GM18519 (cell line): ENCODE measurements at regions not wholly inside any gene's neighbourhood (a gene's known extent, or its start where the extent isn't known, plus 50 kb on each side); places are given as distances from the start of the nearest gene placed in this dataset.
"Not testable (repeated sequence)": the region's sequence is repeated elsewhere in the genome, so short reads cannot be mapped to it uniquely, and the experiment has no call there.

Source experiments
- ATAC-seq: cut with Tn5 transposase; IDR thresholded peaks from one replicate; pipeline ENCODE4 v1.9.1; 2021; ENCODE audit warnings: mild to moderate bottlenecking, moderate library complexity; ENCODE audit not compliant: unreplicated experiment, low FRiP score

DNA sequence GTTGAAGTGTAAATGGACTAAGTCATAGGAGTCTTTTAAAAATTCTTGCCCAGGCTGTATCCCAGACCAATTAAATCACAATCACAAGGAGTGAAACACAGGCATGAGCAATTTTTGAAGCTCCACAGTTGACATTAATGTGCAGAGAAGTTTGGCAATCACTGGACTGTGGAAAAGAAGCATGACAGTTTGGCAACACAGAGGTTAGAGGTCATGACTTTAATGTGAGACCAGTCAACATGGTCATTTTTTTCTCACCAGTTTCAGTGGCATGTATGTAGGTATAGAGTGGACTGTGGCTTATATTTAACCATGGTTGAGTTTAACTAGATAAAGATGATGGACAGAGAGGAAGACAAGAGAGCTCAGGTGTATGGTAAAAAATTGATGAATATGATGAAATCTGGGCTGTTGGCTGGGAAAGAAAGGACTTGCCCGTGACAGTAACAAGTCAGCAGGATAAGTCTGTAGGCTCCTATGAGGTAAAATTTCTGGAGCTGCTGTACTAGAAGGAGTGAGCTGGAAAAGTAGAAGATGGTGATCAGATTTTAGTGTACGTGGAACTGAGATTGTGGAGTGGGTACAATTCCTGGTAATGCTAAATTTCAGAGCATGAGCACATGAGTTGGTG, 432.2 kb upstream of the GHITM start:
- no peak for ATAC-seq

DNA sequence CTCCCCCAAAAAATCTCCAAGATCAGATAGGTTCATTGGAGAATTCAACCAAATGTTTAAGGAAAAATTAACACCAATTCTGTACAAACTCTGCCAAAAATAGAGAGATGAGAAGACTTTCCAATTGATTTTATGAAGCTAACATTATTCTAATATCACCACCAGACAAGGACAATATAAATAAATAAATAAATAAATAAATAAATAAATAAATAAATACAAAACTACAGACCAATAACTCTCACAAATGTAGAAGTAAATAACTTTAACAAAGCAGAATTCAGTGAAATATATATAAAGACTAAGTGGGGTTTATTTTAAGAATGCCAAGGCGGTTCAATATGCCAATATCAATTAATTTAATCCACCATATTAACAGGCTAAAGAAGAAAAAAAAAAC, 425.9 kb upstream of the GHITM start:
- ATAC-seq = no peak

DNA sequence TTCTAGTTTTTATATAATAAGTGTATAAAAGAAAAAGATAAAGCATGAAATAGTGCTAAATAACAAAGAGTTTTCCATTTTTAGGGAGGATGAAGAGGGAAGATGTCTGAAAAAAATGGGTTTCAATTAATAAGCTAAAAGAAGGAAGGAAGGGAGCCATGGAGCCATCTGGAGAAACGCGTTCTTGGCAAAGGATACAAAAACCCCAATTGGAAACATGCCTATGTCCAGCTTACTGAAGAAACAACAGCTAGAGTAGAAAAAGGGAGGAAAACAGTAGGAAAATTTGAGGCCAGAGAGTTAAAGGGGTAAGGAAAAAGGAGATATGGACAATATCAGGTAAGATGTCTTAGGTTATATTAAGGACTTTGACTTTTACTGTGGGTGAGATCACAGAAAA, 416.2 kb upstream of the GHITM start:
- no peak for ATAC-seq

DNA sequence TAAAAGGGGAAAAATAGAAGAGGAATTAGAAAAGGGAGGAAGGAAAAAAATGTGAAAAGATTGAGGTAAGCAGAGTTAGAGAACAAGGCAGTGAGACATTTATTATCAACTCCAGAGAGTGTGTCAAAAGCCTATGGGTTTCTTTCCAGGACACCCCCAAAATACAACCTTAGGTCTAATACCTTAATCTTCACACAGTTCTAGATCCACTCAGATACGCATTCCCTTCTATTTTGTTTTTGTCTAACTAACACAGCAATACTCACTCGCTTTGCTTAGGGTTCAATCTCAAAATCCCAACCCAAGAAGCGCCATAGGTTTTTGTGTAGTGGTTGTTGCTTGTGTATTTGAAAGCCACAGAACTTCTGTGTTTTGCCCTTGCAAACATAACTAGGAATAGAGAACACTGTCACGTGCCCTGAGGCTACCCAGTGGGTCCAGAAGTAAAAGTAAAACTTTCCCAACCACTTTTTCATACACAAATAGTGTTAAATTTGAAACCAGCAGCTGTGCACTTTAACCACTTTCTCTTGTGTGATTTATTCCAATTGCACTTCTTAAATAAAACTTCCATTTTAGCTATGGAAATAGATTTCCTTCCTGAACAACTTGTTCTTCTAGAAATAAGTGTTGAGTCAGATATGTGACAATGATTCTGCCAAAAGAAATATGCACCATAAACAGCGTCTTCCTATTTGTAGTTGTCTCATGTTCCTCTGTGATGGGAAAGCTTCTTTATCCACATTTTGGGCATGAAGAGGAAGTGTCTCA, 414.7 kb upstream of the GHITM start:
- no peak for ATAC-seq

DNA sequence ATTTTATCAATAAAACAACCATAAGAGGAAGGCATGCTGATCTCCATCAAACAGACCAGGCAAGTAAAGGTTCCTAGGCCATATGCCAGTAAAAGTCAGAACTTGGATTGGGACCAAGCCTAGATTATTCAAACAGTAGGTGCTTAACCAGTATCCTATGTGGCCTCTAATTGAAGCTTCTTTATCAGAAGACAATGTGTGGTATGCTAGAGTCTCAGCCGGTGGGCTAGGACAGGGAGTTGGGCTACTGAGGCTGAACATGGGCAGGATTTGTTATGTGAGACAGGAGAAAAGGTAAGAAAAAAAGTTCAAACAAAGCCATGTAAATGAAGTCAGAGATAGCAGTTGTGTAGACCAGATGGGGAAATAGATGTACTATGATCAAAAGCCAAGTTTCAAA, 413.7 kb upstream of the GHITM start:
- no peak for ATAC-seq

DNA sequence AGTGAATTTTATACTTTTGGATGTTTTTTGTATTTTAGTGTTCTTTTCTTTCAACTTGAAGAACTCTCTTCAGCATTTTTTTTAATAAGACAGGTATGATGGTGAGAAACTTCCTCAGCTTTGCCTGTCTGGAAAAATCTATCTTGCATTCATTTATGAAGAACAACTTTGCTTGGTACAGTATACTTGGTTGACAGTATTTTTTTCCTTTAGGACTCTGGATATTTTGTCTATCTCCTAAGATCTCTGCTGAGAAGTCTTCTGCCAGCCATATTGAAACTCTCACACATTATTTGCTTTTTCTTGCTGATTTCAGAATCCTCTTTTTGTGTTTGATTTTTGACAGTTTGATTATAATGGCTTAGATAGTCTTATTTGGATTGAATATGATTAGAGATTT, 405.0 kb upstream of the GHITM start:
- no peak for ATAC-seq

DNA sequence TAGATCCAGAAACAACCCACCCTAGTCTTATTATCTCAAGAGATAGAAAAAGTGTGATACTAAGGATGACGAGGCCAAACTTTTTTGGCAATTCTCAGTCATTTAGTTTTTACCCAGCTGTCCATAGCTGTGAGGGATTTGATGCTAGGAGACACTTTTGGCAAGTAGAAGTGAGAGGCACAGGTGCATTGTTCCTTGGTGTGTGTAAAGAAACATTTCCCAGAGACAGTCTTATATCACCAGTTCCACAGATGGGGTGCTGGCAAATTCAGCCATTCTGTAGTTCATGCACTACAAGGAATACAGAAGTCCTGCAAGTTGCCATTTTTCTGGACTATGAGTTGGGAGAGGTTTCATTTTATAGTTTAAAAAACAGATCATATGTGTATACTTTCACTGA, 403.3 kb upstream of the GHITM start:
- ATAC-seq = no peak

DNA sequence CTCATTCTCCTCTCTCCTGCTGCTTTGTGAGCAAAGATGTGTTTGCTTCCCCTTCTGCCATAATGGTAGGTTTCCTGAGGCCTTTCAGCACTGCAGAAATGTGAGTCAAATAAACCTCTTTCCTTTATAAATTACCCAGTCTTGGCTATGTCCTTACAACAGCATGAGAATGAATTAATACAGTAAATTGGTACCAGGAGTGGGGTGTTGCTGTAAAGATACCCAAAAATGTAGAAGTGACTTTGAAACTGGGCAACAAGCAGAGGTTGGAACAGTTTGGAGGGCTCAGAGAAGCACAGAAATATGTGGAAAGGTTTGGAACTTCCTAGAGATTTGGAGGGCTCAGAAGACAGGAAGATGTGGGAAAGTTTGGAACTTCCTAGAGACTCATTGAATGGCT, 388.7 kb upstream of the GHITM start:
- no peak for ATAC-seq

DNA sequence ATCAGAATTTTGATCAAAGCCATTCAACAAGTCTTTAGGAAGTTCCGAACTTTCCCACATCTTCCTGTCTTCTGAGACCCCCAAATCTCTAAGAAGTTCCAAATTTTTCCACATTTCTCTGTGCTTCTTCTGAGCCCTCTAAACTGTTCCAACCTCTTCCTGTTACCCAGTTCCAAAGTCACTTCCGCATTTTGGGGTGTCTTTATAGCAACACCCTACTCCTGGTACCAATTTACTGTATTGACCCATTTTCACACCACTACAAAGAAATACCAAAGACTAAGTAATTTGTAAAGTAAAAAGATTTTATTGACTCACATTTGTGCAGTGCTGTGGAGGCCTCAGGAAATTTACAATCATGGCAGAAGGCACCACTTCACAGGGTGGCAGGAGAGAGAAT, 385.8 kb upstream of the GHITM start:
- ATAC-seq = no peak

DNA sequence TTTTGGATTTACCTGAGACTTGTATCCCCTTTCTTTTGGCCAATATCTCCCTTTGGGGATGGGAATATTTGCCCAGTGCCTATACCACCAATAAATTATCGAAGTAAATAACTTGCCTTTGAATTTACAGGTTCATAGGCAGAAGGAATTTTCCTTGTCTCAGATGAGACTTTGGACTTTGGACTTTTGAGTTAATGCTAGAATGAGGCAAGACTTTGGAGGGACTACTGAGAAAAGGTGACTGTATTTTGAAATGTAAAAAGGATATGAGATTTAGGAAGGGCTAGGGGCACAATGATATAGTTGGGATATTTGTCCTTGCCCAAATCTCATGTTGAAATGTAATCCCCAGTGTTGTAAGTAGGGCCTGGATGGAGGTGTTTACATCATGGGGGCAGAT, 384.5 kb upstream of the GHITM start:
- no peak for ATAC-seq

DNA sequence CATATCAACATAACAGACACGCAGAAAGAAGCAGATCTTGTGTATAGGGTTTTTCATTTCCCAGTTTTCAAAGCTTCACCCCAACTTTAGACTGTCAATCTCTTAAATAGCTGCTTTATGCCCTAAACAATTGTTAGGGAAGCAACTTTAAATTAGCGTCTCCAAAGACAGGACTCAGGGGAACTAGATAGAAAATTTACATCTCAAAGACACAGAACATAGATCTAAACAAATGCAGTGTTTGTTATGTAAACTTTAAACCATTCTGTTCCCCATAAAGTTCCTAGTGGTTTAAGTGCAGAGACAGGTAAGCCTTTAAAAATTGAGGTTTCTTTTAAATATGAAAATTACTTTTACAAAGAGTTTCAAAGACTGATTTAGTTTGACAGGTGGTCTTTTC, 379.2 kb upstream of the GHITM start:
- no peak for ATAC-seq

DNA sequence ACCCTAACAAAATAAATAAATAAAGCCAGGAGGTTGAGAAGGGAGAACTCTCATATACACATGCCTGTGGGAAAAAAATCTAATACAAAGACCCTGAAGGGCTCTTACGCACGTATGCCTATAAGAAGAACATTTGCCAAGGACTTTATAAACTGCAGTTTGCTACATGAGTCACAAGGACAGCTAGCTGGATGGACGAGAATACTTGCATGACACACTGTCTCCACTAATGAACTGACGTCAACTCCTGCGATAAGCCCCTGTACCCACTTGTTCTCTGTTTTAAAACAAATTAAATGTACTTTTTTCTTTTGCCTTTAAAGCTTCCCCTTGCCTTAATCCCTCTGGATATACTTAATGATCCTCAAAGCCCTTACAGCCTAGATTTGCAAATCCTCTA, 374.6 kb upstream of the GHITM start:
- ATAC-seq = no peak

DNA sequence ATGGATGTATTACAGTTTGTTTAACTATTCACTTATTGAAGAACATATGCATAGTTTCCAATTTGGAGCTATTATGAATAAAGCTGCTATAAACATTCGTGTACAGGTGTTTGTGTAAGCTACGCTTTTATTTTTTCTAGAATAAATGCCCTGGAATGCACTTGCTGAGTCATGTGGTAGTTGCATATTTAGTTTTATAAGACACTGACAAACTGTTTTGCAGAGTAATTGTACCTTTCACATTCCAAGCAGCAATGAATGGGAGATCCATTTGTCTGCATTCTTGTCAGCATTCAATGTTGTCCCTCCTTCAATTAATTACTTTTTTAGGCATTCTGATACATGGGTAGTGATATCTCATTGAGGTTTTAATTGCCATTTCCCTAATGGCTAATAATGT, 373.6 kb upstream of the GHITM start:
- no peak for ATAC-seq

DNA sequence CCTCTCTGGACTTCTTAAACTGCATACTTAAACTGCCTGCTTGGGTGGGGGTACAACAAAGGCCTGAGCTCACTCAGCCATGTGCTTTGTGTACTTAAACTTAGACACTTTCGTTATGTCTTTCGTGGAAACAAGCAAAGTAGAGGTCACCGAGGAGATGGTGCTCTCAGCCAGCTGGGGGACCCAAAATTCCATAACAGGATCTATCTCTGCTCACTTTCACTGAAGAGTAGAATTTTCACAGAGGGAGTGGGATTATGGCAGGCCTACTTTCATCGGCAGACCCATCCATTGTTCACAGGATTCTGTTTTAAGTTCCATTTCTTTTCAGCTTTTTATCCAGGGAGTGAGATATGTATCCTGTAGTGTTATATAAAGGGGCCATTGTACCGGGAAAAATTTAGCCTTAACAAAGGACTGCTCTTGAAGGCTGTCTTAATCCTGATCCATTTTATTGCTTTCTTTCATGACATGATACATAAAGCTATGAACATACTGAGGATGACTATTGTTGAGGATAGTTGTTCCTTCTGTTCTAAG, 370.0 kb upstream of the GHITM start:
- ATAC-seq = no peak

DNA sequence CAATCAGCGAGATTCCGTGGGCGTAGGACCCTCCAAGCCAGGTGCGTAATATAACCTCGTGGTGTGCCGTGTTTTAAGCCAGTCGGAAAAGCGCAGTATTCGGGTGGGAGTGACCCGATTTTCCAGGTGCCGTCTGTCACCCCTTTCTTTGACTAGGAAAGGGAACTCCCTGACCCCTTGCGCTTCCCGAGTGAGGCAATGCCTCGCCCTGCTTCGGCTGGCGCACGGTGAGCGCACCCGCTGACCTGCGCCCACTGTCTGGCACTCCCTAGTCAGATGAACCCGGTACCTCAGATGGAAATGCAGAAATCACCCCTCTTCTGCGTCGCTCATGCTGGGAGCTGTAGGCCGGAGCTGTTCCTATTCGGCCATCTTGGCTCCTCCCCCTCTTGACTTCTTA, 352.6 kb upstream of the GHITM start:
- ATAC-seq = not testable (repeated sequence)

DNA sequence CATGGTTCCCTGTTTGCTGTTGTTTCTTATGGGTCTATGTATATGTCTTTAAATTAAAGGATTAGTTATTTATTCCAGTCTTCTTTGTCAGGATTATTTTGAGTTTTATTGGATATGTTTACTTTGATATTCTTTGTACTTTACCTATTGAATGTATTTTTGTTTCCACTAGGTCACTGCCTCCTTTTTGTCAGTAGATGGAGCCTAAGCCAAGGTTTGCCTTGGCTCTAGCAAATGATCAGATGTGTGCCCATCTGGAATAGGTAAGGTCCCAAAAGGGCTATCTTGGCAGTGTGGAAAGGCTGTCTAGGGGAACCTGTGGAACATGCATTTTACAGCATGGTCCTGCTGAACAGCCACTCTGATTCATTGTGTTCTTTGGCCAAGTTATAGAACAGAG, 337.3 kb upstream of the GHITM start:
- no peak for ATAC-seq

DNA sequence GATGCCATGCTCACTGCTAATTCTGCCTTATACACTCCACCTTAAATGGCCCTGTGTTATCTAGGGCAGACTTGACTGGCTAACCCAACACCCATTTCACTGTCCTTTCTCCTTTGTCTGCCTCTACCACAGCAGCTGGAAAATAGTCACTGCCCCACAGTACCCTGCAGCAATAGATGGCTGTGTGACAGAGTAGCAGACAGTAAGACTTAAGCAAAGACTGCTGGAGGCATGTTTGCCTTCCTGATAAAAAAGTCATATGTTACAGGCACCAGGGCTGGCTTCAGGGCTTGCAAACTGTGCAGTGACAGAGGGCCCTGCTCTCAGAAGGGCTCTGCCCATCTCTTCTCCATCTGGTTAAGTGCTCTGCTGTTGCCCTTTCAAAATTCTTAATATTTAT, 332.6 kb upstream of the GHITM start:
- no peak for ATAC-seq

DNA sequence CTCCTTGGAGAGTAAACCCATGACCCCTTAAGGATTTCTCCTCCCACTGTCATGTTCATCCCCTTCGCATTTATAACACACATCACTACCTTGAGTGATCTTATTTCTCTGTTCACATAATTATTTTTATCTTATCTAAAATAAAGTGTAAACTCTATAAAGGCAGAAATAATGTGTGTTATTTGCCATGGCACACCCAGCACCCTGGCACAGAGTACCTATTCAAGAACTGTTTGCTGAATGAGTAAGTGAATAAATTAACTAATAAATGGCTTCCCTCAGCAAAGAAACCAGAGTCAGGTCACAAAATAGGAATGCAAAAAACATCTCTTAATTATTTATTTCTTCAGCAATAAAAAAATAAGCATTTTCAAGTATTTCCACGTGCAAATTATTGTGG, 330.3 kb upstream of the GHITM start:
- no peak for ATAC-seq

DNA sequence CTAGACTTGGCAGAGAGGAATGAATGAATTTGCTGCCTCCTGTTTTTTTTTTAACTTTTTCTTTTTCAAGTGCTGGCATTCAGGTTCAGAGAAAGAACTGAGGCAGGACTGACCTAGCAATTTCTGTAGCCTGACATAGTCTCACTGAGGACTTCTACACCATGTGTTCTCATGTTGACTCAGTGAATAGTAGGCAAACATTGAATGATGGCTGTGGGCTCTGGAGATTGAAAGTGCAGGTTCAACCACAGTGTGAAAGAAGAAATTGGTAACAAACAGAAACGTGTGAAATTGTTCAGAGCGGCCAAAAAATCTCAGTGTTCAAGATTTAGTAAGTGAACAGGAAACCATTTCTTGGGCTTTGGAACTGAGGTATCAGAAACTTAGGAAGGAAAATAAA, 322.4 kb upstream of the GHITM start:
- no peak for ATAC-seq

DNA sequence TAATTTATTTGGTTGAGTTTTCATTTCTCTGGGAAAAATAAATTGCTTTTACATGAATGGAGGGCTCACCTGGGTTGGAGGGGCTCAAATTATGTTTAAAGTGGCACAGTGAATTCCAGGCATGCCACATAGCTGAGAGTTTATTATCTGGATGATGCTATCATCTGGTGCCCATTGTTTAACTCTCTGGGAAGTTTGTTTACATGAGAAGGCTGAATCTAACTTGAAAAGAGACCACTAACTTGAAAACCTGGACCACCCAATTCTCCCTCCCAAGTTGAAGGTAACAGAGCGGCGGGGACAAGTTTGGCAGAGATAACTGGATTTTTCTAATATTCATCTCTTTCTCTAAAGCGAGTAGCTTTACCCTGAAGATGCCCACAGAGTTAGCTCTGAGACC, 321.5 kb upstream of the GHITM start:
- ATAC-seq = no peak

DNA sequence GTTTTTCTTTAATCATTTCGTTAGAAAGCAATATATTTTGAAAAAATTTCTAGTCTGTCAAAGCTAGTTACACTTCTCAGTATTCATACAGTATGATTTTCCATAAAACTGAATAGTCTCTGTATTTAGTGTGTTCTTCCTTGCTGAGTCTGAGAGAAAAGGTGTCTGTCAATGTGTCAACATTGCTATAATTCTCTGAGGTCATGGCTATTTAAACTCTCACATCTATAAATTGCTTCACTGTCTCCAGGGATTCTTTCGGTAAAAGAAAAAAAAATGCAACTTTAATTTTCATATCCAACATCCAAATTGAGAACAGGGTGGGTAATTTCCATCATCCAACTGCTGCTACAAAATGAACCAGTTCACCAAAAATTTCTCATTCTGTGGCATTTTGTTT, 319.7 kb upstream of the GHITM start:
- ATAC-seq = no peak

DNA sequence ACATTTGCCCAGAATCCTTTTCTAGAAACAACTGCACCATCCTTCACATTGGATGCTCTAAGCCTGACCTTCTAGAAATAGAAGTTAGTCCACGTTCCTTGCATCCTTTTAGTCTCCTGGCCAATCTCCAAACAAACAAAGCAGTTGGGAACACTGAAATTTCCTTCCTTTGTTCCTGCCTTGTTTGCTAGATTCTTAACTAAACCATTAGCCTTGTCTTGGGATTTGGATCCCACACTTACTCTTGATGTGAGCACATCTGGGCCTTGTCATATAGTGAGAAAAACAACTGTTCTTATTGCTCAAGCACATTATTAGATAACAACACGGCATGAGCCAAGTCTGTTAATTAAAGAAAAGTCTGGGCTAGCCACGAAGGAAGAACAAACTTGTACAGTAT, 319.3 kb upstream of the GHITM start:
- ATAC-seq = no peak
